ENCODE measurements at regions not wholly inside any gene's neighbourhood (a gene's known extent, or its start where the extent isn't known, plus 50 kb on each side); places are given as distances from the start of the nearest gene placed in this dataset.

DNA sequence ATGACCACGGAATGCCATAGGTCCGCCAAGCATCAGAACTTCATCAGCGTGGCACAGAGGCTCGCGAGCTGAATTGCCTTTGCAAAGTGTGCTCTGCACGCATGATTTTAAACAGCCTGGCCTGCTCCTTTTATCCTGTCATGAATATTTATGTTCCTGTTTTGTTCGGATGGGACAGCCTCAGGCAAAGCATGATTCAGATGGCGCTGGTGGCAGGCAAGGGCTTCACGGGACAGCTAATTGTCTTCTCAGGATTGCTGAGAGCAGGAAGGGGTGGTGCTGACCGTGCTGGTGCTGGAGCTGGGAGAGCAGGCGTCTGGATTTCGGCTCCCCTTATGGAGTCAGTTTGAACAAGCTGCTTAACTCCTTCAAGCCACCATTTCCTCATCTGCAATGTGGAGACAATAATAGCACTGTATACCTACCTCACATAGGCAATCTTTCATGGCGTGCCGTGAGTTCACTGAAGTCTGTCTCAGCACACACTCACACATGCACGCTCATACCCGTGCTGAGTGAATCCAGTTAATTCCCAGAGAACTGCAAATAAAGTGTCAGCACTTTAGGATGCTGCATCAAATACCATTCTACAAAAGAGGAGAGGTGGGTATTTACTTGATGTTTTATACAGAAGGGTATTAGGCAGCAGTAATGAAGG is 79.7 kb upstream of the APCDD1 start:
- intact Hi-C loops (cut with DNase I): no loop called here
- TF ChIP-seq CTCF (IDR thresholded peaks at IDR 0.05): no peak
- WGBS, 2 donors: 89 to 92% methylated on average over 16 of the region's 16 CpGs

DNA sequence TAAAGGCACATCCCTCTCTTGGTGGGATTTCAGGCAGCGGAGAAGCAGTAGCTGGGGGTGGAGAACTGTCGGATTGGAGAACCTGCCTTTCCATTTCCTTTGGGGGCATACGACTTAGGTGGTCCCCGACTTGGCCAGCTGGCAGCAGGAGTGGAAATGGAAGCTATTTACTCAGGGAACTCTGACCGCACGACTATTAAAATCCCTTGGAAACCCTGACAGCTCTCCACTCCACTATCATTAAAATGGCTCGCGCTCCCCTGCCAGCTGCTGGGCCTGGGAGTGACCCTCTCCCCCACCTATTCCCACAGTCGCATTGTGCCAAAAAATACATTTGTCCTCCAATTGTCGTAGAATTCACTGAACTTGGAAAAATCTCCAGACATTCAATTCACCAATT is 77.7 kb upstream of the APCDD1 start:
- WGBS, 2 donors: 58 to 72% methylated on average over 10 of the region's 10 CpGs
- no peak for TF ChIP-seq CTCF (IDR thresholded peaks at IDR 0.05)
- no peak overlapping the region for H3K4me3 ChIP-seq
- peak in 6 of 8 donors; percentile 73 to 91 (median 82) for ATAC-seq
- H3K9me3 ChIP-seq: no peaks in the 10 kb centered on the region
- intact Hi-C loops (cut with DNase I): no loop called here
- no peaks in the 10 kb centered on the region for H3K36me3 ChIP-seq
- DNase-seq: peak; percentile 28 to 57
- peaks cover 0 to 23% (median 0%) of the 10 kb centered on the region in 9 donors for H3K4me1 ChIP-seq
- peak overlapping the region in 1 of 10 donors; percentile 19 for H3K27ac ChIP-seq
- H3K27me3 ChIP-seq: no peaks in the 10 kb centered on the region

More for the DNA sequence above, 79.7 kb upstream of the APCDD1 start:
- H3K4me3 ChIP-seq: no peak overlapping the region
- no peak overlapping the region for H3K27ac ChIP-seq
- no peaks in the 10 kb centered on the region for H3K27me3 ChIP-seq
- H3K4me1 ChIP-seq: peaks cover 0 to 23% (median 0%) of the 10 kb centered on the region in 9 donors
- no peak for ATAC-seq
- no peaks in the 10 kb centered on the region for H3K36me3 ChIP-seq
- no peaks in the 10 kb centered on the region for H3K9me3 ChIP-seq
- DNase-seq: no peak

DNA sequence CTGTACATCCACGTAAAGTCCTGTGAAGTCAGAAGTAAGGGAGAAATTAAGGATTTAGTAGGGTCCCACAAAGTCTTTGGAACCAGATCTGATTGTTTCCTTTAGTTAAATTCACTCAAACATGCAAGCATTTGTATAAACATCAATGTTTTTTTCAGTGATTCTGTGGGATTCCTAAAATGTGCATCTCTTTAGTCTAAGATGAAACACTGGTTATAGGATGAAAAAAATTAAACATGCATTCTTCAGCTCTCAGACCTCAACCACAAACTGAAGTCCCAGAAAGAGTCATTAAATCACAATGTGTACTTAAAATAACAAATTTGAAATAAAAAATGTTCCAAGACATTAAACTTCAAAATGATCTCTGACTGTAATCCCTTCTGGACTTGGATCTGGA is 76.5 kb upstream of the APCDD1 start:
- WGBS, 2 donors: 94 to 100% methylated on average over 1 of the region's 1 CpG
- Histone ChIP-seq H3K4me1 (peaks cover 0 to 23% (median 0%) of the 10 kb centered on the region in 9 donors), H3K27ac (no peak overlapping the region), H3K4me3 (no peak overlapping the region), H3K27me3 (no peaks in the 10 kb centered on the region), H3K36me3 (no peaks in the 10 kb centered on the region), H3K9me3 (no peaks in the 10 kb centered on the region)
- no peak for TF ChIP-seq CTCF (IDR thresholded peaks at IDR 0.05)
- DNase-seq: no peak
- intact Hi-C loops (cut with DNase I): no loop called here
- no peak for ATAC-seq

DNA sequence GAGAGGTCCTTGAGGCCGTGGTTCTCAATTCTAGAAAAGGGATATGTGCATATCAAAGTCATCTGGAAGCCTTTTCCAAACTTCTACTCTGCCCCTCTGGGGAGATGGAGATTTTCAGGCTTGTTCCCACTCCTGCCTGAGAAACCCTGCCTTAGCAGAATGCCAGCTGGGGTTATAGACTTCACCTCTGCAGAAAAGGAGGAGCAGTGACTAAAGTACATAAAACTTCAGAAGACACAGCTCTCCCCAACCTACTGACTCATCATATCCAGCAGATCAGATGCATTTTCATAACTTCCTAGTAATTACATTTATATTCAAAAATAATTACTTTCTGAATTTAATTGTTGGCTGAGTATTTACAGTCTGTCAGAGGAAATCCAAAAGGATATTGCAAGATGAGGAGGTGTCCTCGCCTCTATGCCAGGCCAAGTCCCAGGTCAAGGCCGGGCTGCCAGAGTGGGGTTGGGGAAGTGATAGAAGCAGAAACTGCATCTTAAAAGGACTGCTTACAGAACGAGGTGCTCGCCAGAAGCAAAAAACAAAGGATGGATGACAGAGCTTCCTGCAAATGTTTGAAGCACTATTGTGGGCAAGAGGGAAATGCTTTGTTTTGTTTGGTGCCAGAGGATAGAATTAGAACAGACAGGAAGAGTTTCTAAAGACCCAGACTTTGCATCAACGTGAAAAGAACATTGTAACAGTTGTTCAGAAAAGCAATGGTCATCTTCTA is 75.6 kb upstream of the APCDD1 start:
- H3K27ac ChIP-seq: peak overlapping the region in 1 of 10 donors; percentile 24
- H3K9me3 ChIP-seq: no peaks in the 10 kb centered on the region
- H3K27me3 ChIP-seq: no peaks in the 10 kb centered on the region
- H3K36me3 ChIP-seq: no peaks in the 10 kb centered on the region
- peaks cover 0 to 23% (median 0%) of the 10 kb centered on the region in 9 donors for H3K4me1 ChIP-seq
- no peak for TF ChIP-seq CTCF (IDR thresholded peaks at IDR 0.05)
- 62 to 66% methylated on average over 6 of the region's 6 CpGs for WGBS, 2 donors
- intact Hi-C loops (cut with DNase I): no loop called here
- no peak for ATAC-seq
- H3K4me3 ChIP-seq: no peak overlapping the region
- DNase-seq: no peak
